ENCODE measurements at regions not wholly inside any gene's neighbourhood (a gene's known extent, or its start where the extent isn't known, plus 50 kb on each side); places are given as distances from the start of the nearest gene placed in this dataset.

GRCh38 chr4:156503119-156503518 lies 468.5 kb downstream of the PDGFC start:
- intact Hi-C loops (cut with micrococcal nuclease) (no loop called here), dilution Hi-C loops (cut with HindIII; ENCODE audit: low sequenced_read_pairs, unreplicated experiment) (no loop called here), in situ Hi-C loops (cut with MboI; ENCODE audit: low sequenced_read_pairs) (no loop called here)
- H3K27me3 ChIP-seq (ENCODE audit: control insufficient read depth, insufficient read depth, low read length) = no peaks in the 10 kb centered on the region
- no peak overlapping the region for H3K23ac ChIP-seq (ENCODE audit: low read depth, low read length)
- no peaks in the 10 kb centered on the region for H3K79me1 ChIP-seq (ENCODE audit: low read depth in 1 of 2, low read length in 2 of 2)
- POLR2A ChIA-PET (ENCODE audit: unreplicated experiment) = no interaction called here
- no peak for DNase-seq
- no peak overlapping the region for H3K18ac ChIP-seq (ENCODE audit: low read depth, low read length)
- CTCF ChIA-PET = no interaction called here
- no peak overlapping the region for H2BK5ac ChIP-seq (ENCODE audit: low read depth, low read length, poor library complexity, severe bottlenecking)
- no peak for TF ChIP-seq MXI1 (IDR thresholded peaks at IDR 0.05; ENCODE audit: borderline replicate concordance, low read depth, low read length)
- no peak for TF ChIP-seq RFX5 (IDR thresholded peaks at IDR 0.05; ENCODE audit: low read depth, low read length)
- TF ChIP-seq CTCF (conservative IDR thresholded peaks at IDR 0.05; ENCODE audit: low read depth, low read length) = no peak
- no peak for TF ChIP-seq ELK1 (IDR thresholded peaks at IDR 0.05; ENCODE audit: borderline replicate concordance, low read depth, low read length)
- TF ChIP-seq MAZ (IDR thresholded peaks at IDR 0.05; ENCODE audit: borderline replicate concordance, low read depth, low read length) = no peak
- no peak for TF ChIP-seq CHD1 (IDR thresholded peaks at IDR 0.05; ENCODE audit: low read depth, low read length)
- no peak for TF ChIP-seq RAD21 (IDR thresholded peaks at IDR 0.05; ENCODE audit: low read length)
- no peak for TF ChIP-seq RCOR1 (IDR thresholded peaks at IDR 0.05; ENCODE audit: insufficient replicate concordance, low read length)
- no peak for TF ChIP-seq NFE2L2 (IDR thresholded peaks at IDR 0.05; ENCODE audit: low read depth, low read length)
- no peak for TF ChIP-seq POLR2A (IDR thresholded peaks at IDR 0.05; ENCODE audit: low read depth, low read length)
- no CpG with 5 or more reads among the region's 3 CpGs for WGBS, 2 experiments (ENCODE audit: extremely low coverage in 2 of 2, insufficient read length in 1 of 2)
- no peak overlapping the region for H2BK120ac ChIP-seq (ENCODE audit: low read depth, low read length)
- no peaks in the 10 kb centered on the region for H3K9me1 ChIP-seq (ENCODE audit: insufficient read depth, low read length)
- no peak overlapping the region for H3K27ac ChIP-seq (ENCODE audit: insufficient read depth, low read length)
- H3K4me3 ChIP-seq (ENCODE audit: insufficient read depth, low read depth, low read length) = no peak overlapping the region
- no peaks in the 10 kb centered on the region for H3K4me1 ChIP-seq (ENCODE audit: control insufficient read depth, insufficient read depth, low read length)
- H3K4ac ChIP-seq (ENCODE audit: low read depth, low read length) = no peak overlapping the region
- no peaks in the 10 kb centered on the region for H4K20me1 ChIP-seq (ENCODE audit: insufficient read depth, low read length)
- no peak overlapping the region for H4K8ac ChIP-seq (ENCODE audit: low read depth in 2 of 2, low read length in 2 of 2)
- no peak overlapping the region for H4K91ac ChIP-seq (ENCODE audit: insufficient read depth, low read depth, low read length)
- no peak overlapping the region for H3K9ac ChIP-seq (ENCODE audit: low read depth, low read length)
- no peak overlapping the region for H2AFZ ChIP-seq (replicated peaks; ENCODE audit: low read length, poor library complexity)
- no peak overlapping the region for H2AK5ac ChIP-seq (ENCODE audit: low read depth, low read length)
- no peak overlapping the region for H3K4me2 ChIP-seq (ENCODE audit: low read depth, low read length)
- no peak overlapping the region for H2BK20ac ChIP-seq (ENCODE audit: low read depth, low read length)
- no peak overlapping the region for H3K56ac ChIP-seq (ENCODE audit: extremely low read depth, insufficient read depth, low read length)
- no TSS peak for BruUV-seq (replicated peaks)
- no peak overlapping the region for H3K14ac ChIP-seq (replicated peaks; ENCODE audit: low read depth, low read length)
- H2AK9ac ChIP-seq (replicated peaks; ENCODE audit: low read depth, low read length, poor library complexity) = no peak overlapping the region
- no peak overlapping the region for H2BK15ac ChIP-seq (ENCODE audit: low read depth, low read length)
- H3K36me3 ChIP-seq (ENCODE audit: control insufficient read depth, insufficient read depth, low read length) = no peaks in the 10 kb centered on the region
- ATAC-seq (ENCODE audit: low read depth) = no peak
- H4K5ac ChIP-seq (ENCODE audit: low read depth, low read length) = no peak overlapping the region
- H3K9me3 ChIP-seq (ENCODE audit: control insufficient read depth, insufficient read depth, low read length) = no peaks in the 10 kb centered on the region
